Spleen (tissue), 11 donors: ENCODE measurements at regions not wholly inside any gene's neighbourhood (a gene's known extent, or its start where the extent isn't known, plus 50 kb on each side); places are given as distances from the start of the nearest gene placed in this dataset.

ENCODE experiments used
- DNase-seq: peaks from one replicate; pipeline ENCODE4 v3.0.0-alpha.2; 2020
- H3K27ac ChIP-seq, 8 donors: fragments of 200-600 bp; sonication (generic) in 7 of 8; 1 replicate in 4 of 8; 2 replicates in 4 of 8; pipeline versions ENCODE4 v1.5.0 to v1.8.0; 2016 to 2021; ENCODE audit warnings: inconsistent platforms in 4 of 8, mild to moderate bottlenecking in 4 of 8, moderate library complexity in 1 of 8
- H3K27me3 ChIP-seq, 7 donors: fragments of 200-600 bp; sonication (generic) in 6 of 7; replicated peaks in 1 of 7; 1 replicate in 4 of 7; 2 replicates in 3 of 7; pipeline versions ENCODE4 v1.5.0 to v1.8.0; 2016 to 2021; ENCODE audit warnings: inconsistent platforms in 3 of 7, mild to moderate bottlenecking in 1 of 7
- H3K36me3 ChIP-seq, 6 donors: fragments of 200-600 bp; sonication (generic) in 5 of 6; 1 replicate in 4 of 6; 2 replicates in 2 of 6; pipeline versions ENCODE4 v1.5.0 to v1.8.0; 2016 to 2021; ENCODE audit warnings: inconsistent platforms in 2 of 6
- H3K4me1 ChIP-seq, 6 donors: fragments of 200-600 bp; sonication (generic) in 5 of 6; 1 replicate in 3 of 6; 2 replicates in 3 of 6; pipeline versions ENCODE4 v1.5.0 to v1.8.0; 2016 to 2021; ENCODE audit warnings: inconsistent platforms in 3 of 6
- H3K4me3 ChIP-seq, 8 donors: fragments of 200-600 bp; sonication (generic) in 7 of 8; 1 replicate in 4 of 8; 2 replicates in 4 of 8; pipeline versions ENCODE4 v1.5.0 to v1.8.0; 2016 to 2021; ENCODE audit warnings: inconsistent platforms in 4 of 8, mild to moderate bottlenecking in 4 of 8, moderate library complexity in 2 of 8
- H3K9me3 ChIP-seq, 8 donors: fragments of 200-600 bp; sonication (generic) in 7 of 8; 1 replicate in 4 of 8; 2 replicates in 4 of 8; pipeline versions ENCODE4 v1.5.0 to v1.8.0; 2016 to 2021; ENCODE audit warnings: inconsistent platforms in 4 of 8
- CTCF ChIP-seq, 11 experiments: fragments of 200-600 bp in 7 of 11; fragments of 450-650 bp in 4 of 11; sonication (generic) in 4 of 11; IDR thresholded peaks in 8 of 11; conservative IDR thresholded peaks in 3 of 11; 1 replicate in 7 of 11; 2 replicates in 4 of 11; pipeline versions ENCODE4 v1.4.0 to v1.8.0; 2016 to 2021; ENCODE audit warnings: antibody characterized with exemption in 11 of 11, inconsistent platforms in 4 of 11, mild to moderate bottlenecking in 1 of 11
- POLR2A ChIP-seq, 3 donors: fragments of 450-650 bp; IDR thresholded peaks; one replicate each; pipeline ENCODE4 v1.5.1; 2017; ENCODE audit warnings: antibody characterized with exemption in 3 of 3, mild to moderate bottlenecking in 1 of 3
- POLR2AphosphoS5 ChIP-seq, 3 donors: sonication (generic); formaldehyde crosslinking; IDR thresholded peaks; one replicate each; pipeline ENCODE4 v1.5.1; 2017; ENCODE audit warnings: antibody characterized with exemption in 3 of 3
- WGBS, 5 donors: extraction: QIAGEN DNeasy Blood & Tissue Kit in 3 of 5; methylation state at CpG; one replicate each; pipeline versions ENCODE4 v1.1.5 to v1.1.7; 2013 to 2018; 5-methylcytosine and 5-hydroxymethylcytosine counted together
- intact Hi-C: fragments of 100-400 bp; cut with DNase I; formaldehyde crosslinking; loops from one replicate; pipeline ENCODE4 v1.15.0; 2023; ENCODE audit warnings: low total_unique reads
- donor health status: healthy with polysubstance abuse.
- donor health status: DM: no; HTN: no; CAD: no; lungs with moderate emphysema.
- donor health status: DM: no; HTN: no; CAD: no.
- donor health status: Bipolar disorder and iron deficiency.
- donor health status: healthy.
- donor health status: DM: no; HTN: no; CAD: no.
- donor health status: DM: yes; HTN: yes; CAD: no.

GRCh38 chr10:59006511-59007306 lies 169.7 kb upstream of the PHYHIPL start:
- DNase-seq, result no peak
- Histone ChIP-seq H3K9me3 (no peaks in the 10 kb centered on the region), H3K27me3 (no peaks in the 10 kb centered on the region), H3K4me3 (no peak overlapping the region), H3K4me1 (no peaks in the 10 kb centered on the region), H3K27ac (peak overlapping the region in 1 of 8 donors; percentile 16), H3K36me3 (no peaks in the 10 kb centered on the region)
- intact Hi-C loops, result no loop called here
- 45 to 63% (median 58%) methylated on average over 4 of the region's 4 CpGs for WGBS, 5 donors
- TF ChIP-seq POLR2A (IDR thresholded peaks at IDR 0.05) (no peak), CTCF (IDR thresholded peaks at IDR 0.05 in 8 of 11, conservative IDR thresholded peaks at IDR 0.05 in 3 of 11) (no peak), POLR2AphosphoS5 (IDR thresholded peaks at IDR 0.05) (no peak)

GRCh38 chr10:59007307-59008025 lies 169.0 kb upstream of the PHYHIPL start:
- no peaks in the 10 kb centered on the region for H3K9me3 ChIP-seq
- no peak overlapping the region for H3K4me3 ChIP-seq
- no peaks in the 10 kb centered on the region for H3K36me3 ChIP-seq
- no peaks in the 10 kb centered on the region for H3K27me3 ChIP-seq
- TF ChIP-seq CTCF (IDR thresholded peaks at IDR 0.05 in 8 of 11, conservative IDR thresholded peaks at IDR 0.05 in 3 of 11), result no peak
- TF ChIP-seq POLR2AphosphoS5 (IDR thresholded peaks at IDR 0.05), result no peak
- TF ChIP-seq POLR2A (IDR thresholded peaks at IDR 0.05), result no peak
- intact Hi-C loops, result no loop called here
- H3K27ac ChIP-seq, result no peak overlapping the region
- DNase-seq, result no peak
- WGBS, 5 donors, result 74 to 89% (median 79%) methylated on average over 3 of the region's 3 CpGs
- no peaks in the 10 kb centered on the region for H3K4me1 ChIP-seq

GRCh38 chr10:59008452-59008851 lies 168.0 kb upstream of the PHYHIPL start:
- no peaks in the 10 kb centered on the region for H3K27me3 ChIP-seq
- H3K4me1 ChIP-seq, result no peaks in the 10 kb centered on the region
- H3K4me3 ChIP-seq, result no peak overlapping the region
- no peak for DNase-seq
- intact Hi-C loops, result no loop called here
- no peak for TF ChIP-seq CTCF (IDR thresholded peaks at IDR 0.05 in 8 of 11, conservative IDR thresholded peaks at IDR 0.05 in 3 of 11)
- no peak for TF ChIP-seq POLR2AphosphoS5 (IDR thresholded peaks at IDR 0.05)
- no peak for TF ChIP-seq POLR2A (IDR thresholded peaks at IDR 0.05)
- 55 to 90% (median 72%) methylated on average over 1 of the region's 1 CpG for WGBS, 5 donors
- H3K27ac ChIP-seq, result no peak overlapping the region
- H3K9me3 ChIP-seq, result no peaks in the 10 kb centered on the region
- no peaks in the 10 kb centered on the region for H3K36me3 ChIP-seq

- H3K36me3 ChIP-seq, result no peaks in the 10 kb centered on the region
- no peak overlapping the region for H3K27ac ChIP-seq
- no peaks in the 10 kb centered on the region for H3K9me3 ChIP-seq
- DNase-seq, result no peak
- H3K4me3 ChIP-seq, result no peak overlapping the region
- H3K27me3 ChIP-seq, result no peaks in the 10 kb centered on the region
- WGBS, 5 donors, result 79 to 89% (median 85%) methylated on average over 7 of the region's 7 CpGs
- intact Hi-C loops, result no loop called here
- TF ChIP-seq CTCF (IDR thresholded peaks at IDR 0.05 in 8 of 11, conservative IDR thresholded peaks at IDR 0.05 in 3 of 11) (no peak), POLR2A (IDR thresholded peaks at IDR 0.05) (no peak), POLR2AphosphoS5 (IDR thresholded peaks at IDR 0.05) (no peak)
- no peaks in the 10 kb centered on the region for H3K4me1 ChIP-seq
These were observed 164.3 kb upstream of the PHYHIPL start for GRCh38 chr10:59011972-59012632.
